ENCODE measurements at regions not wholly inside any gene's neighbourhood (a gene's known extent, or its start where the extent isn't known, plus 50 kb on each side); places are given as distances from the start of the nearest gene placed in this dataset.

DNA sequence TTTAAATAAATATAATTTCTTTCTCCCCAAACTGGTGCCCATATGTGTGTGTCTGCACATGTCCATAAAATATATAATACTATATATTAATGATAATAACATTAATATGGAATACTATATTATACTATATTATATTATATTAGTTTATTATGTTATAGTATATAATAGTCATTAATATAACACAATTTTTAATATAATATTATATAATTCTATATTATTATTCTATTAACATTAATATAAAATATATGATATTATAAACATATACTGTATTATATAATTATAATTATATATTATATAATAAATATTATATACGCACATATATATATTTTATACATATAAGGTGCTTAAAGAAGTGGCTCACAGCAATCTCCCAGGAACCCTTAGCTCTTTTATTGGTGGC lies 513.0 kb upstream of the CDH11 start:
- H3K27me3 ChIP-seq (ENCODE audit: control insufficient read depth, insufficient read depth, low read length) = no peaks in the 10 kb centered on the region
- H3K4me1 ChIP-seq (ENCODE audit: control insufficient read depth, insufficient read depth, low read length) = no peaks in the 10 kb centered on the region
- H3K4me3 ChIP-seq (ENCODE audit: low read length) = no peak overlapping the region
- H3K36me3 ChIP-seq (ENCODE audit: control insufficient read depth, insufficient read depth, low read length) = no peaks in the 10 kb centered on the region
- no CpG with 5 or more reads among the region's 1 CpG for WGBS (ENCODE audit: insufficient coverage, insufficient read length)
- no peak overlapping the region for H3K27ac ChIP-seq (ENCODE audit: low read length)
- H3K9me3 ChIP-seq (ENCODE audit: control insufficient read depth, insufficient read depth, low read length) = no peaks in the 10 kb centered on the region
- no peak for DNase-seq (ENCODE audit: low read depth, low spot score)

DNA sequence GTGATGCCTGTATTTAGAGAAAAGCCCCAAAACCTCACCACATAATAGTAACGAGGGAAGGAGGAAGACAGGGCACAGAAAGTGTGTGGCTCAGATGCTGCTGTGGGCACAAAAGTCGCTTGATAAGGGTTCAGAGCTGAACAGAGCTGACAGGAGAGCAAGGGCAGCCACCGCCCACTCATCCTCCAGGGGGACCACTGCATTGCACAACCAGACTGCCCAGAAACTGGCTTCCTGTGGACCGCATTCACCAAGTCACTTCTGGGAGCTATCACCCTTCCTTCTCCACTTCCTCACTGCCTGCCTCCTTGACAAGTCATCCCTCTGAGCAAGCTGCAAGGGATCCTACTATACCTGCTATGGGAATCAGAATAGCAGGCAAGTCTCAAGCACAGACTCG lies 512.4 kb upstream of the CDH11 start:
- no CpG with 5 or more reads among the region's 5 CpGs for WGBS (ENCODE audit: insufficient coverage, insufficient read length)
- Histone ChIP-seq H3K4me1 (ENCODE audit: control insufficient read depth, insufficient read depth, low read length) (no peaks in the 10 kb centered on the region), H3K4me3 (ENCODE audit: low read length) (no peak overlapping the region), H3K27me3 (ENCODE audit: control insufficient read depth, insufficient read depth, low read length) (no peaks in the 10 kb centered on the region), H3K27ac (ENCODE audit: low read length) (no peak overlapping the region), H3K9me3 (ENCODE audit: control insufficient read depth, insufficient read depth, low read length) (no peaks in the 10 kb centered on the region), H3K36me3 (ENCODE audit: control insufficient read depth, insufficient read depth, low read length) (no peaks in the 10 kb centered on the region)
- DNase-seq (ENCODE audit: low read depth, low spot score) = no peak

DNA sequence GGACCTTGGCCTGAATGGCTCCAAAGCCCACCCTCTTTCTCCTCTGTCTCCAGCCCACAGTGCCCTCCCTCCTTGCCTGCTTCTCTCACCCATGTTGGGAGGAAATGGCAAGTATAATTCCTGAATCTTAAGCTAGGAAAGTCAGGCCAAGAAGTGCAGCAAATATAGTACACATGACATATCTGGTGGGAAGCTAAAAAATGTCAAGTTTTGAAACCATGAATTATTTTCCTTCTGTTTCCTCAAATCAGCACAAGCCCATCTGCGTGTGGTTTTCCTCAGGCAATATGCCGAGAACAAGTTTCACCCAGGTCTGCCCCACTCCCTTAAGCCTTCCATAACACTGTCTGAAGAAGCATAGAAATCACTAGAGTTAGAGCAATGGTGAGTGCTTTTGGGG lies 502.8 kb upstream of the CDH11 start:
- Histone ChIP-seq H3K9me3 (ENCODE audit: control insufficient read depth, insufficient read depth, low read length) (no peaks in the 10 kb centered on the region), H3K36me3 (ENCODE audit: control insufficient read depth, insufficient read depth, low read length) (no peaks in the 10 kb centered on the region), H3K4me1 (ENCODE audit: control insufficient read depth, insufficient read depth, low read length) (no peaks in the 10 kb centered on the region), H3K4me3 (ENCODE audit: low read length) (no peak overlapping the region), H3K27ac (ENCODE audit: low read length) (no peak overlapping the region), H3K27me3 (ENCODE audit: control insufficient read depth, insufficient read depth, low read length) (no peaks in the 10 kb centered on the region)
- WGBS (ENCODE audit: insufficient coverage, insufficient read length) = no CpG with 5 or more reads among the region's 2 CpGs
- no peak for DNase-seq (ENCODE audit: low read depth, low spot score)

DNA sequence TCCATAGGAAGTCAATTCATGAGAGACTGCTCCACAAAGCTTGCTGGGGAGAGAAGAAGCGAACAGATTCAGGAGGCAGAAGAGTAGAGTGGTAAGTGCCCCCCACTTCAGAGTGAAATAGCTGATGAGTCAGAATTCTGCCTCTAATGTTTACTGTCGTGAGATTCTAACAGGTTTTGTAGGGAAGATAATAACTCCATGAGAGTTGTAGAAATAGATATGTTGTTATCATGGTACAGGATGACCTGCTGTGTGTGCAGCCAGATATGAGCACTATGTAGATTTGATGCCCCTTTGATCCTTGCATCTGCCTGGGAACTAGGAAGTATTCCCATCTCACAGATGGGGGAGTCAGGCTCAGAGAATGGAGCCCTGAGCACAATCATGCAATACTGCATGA lies 502.4 kb upstream of the CDH11 start:
- H3K9me3 ChIP-seq (ENCODE audit: control insufficient read depth, insufficient read depth, low read length) = no peaks in the 10 kb centered on the region
- H3K4me1 ChIP-seq (ENCODE audit: control insufficient read depth, insufficient read depth, low read length) = no peaks in the 10 kb centered on the region
- no peak overlapping the region for H3K4me3 ChIP-seq (ENCODE audit: low read length)
- H3K36me3 ChIP-seq (ENCODE audit: control insufficient read depth, insufficient read depth, low read length) = no peaks in the 10 kb centered on the region
- H3K27me3 ChIP-seq (ENCODE audit: control insufficient read depth, insufficient read depth, low read length) = no peaks in the 10 kb centered on the region
- no CpG with 5 or more reads among the region's 2 CpGs for WGBS (ENCODE audit: insufficient coverage, insufficient read length)
- H3K27ac ChIP-seq (ENCODE audit: low read length) = no peak overlapping the region
- no peak for DNase-seq (ENCODE audit: low read depth, low spot score)

DNA sequence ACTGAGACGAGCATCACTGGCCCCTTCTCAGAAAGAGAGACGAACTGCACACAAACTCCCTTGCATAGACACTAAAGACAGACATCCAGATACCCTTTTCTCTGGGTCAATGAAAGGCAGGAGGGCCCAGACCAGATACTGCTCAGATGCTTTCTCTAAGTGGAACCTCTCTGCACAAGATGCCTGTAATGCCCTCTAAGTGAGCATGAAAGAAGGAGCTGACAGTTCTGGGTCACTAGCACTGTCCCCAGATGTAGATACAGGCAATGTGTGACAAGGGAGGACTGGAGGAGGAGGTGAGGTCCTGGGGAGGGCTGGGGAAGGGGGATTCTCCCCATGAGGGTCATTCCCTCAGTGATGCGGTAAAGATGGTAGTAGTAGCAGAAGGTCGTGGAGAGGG lies 501.0 kb upstream of the CDH11 start:
- H3K4me1 ChIP-seq (ENCODE audit: control insufficient read depth, insufficient read depth, low read length) = no peaks in the 10 kb centered on the region
- no peaks in the 10 kb centered on the region for H3K27me3 ChIP-seq (ENCODE audit: control insufficient read depth, insufficient read depth, low read length)
- no CpG with 5 or more reads among the region's 4 CpGs for WGBS (ENCODE audit: insufficient coverage, insufficient read length)
- no peaks in the 10 kb centered on the region for H3K9me3 ChIP-seq (ENCODE audit: control insufficient read depth, insufficient read depth, low read length)
- H3K27ac ChIP-seq (ENCODE audit: low read length) = no peak overlapping the region
- no peak for DNase-seq (ENCODE audit: low read depth, low spot score)
- H3K4me3 ChIP-seq (ENCODE audit: low read length) = no peak overlapping the region
- H3K36me3 ChIP-seq (ENCODE audit: control insufficient read depth, insufficient read depth, low read length) = no peaks in the 10 kb centered on the region

DNA sequence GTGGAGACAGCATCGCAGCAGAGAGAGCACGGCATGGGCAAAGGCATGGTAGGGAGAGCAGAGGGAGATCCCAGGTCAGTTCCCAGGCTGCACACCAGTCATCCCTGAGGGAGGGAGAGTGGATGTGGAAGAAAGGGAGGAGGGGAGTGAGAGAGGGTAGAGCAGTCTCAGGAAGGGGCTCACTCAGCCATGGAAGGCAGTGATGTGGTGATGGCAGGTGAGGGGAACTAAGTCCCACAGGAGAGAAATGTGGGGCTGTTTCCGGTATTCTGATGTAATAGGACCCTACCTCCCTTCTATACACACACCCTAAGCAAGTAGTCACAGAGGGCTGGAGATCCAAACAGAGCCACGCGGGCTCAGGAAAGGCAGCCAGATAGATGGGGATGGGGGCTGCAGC lies 500.3 kb upstream of the CDH11 start:
- H3K27me3 ChIP-seq (ENCODE audit: control insufficient read depth, insufficient read depth, low read length) = no peaks in the 10 kb centered on the region
- no peak overlapping the region for H3K4me3 ChIP-seq (ENCODE audit: low read length)
- no peaks in the 10 kb centered on the region for H3K4me1 ChIP-seq (ENCODE audit: control insufficient read depth, insufficient read depth, low read length)
- H3K27ac ChIP-seq (ENCODE audit: low read length) = no peak overlapping the region
- WGBS (ENCODE audit: insufficient coverage, insufficient read length) = no CpG with 5 or more reads among the region's 5 CpGs
- no peaks in the 10 kb centered on the region for H3K9me3 ChIP-seq (ENCODE audit: control insufficient read depth, insufficient read depth, low read length)
- H3K36me3 ChIP-seq (ENCODE audit: control insufficient read depth, insufficient read depth, low read length) = no peaks in the 10 kb centered on the region
- no peak for DNase-seq (ENCODE audit: low read depth, low spot score)

DNA sequence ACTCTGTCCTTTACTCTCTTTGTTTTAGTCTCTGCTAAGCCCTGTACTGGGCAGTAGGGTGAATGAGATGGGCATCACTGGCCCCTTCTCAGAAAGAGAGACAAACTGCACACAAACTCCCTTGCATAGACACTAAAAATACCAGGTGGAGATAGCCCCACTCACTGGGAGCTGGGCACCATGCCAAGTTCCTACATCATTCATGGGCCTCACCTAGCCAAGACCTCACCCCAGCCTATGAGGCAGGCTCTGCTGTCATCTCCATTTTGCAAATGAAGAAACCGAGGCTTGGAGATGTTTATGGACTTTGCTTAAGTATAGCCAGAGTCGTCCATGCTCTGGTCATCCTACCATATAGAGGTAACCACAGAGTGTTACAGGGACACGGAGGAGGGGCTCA lies 499.8 kb upstream of the CDH11 start:
- Histone ChIP-seq H3K36me3 (ENCODE audit: control insufficient read depth, insufficient read depth, low read length) (no peaks in the 10 kb centered on the region), H3K27me3 (ENCODE audit: control insufficient read depth, insufficient read depth, low read length) (no peaks in the 10 kb centered on the region), H3K9me3 (ENCODE audit: control insufficient read depth, insufficient read depth, low read length) (no peaks in the 10 kb centered on the region), H3K4me1 (ENCODE audit: control insufficient read depth, insufficient read depth, low read length) (no peaks in the 10 kb centered on the region), H3K27ac (ENCODE audit: low read length) (no peak overlapping the region), H3K4me3 (ENCODE audit: low read length) (no peak overlapping the region)
- no peak for DNase-seq (ENCODE audit: low read depth, low spot score)
- WGBS (ENCODE audit: insufficient coverage, insufficient read length) = no CpG with 5 or more reads among the region's 3 CpGs

DNA sequence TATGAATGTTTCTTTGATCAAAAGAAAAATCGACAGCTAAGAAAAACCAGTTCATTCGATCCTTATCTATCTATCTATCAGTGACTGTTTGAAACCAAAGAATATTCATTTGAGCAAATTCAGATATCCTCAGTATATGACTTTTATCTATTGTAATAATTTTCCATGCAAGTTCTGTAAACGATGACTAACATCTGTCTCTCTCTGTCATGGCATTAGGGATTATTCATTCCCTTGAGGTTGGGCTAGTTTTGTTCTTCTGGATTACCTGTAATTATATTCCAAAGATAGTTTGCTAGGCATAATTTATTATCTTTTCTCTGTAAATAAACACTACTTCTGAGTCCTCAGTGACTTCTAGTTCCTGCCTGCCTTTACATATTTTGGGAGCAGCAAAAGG lies 497.7 kb upstream of the CDH11 start:
- DNase-seq (ENCODE audit: low read depth, low spot score) = no peak
- Histone ChIP-seq H3K4me3 (ENCODE audit: low read length) (no peak overlapping the region), H3K27ac (ENCODE audit: low read length) (no peak overlapping the region), H3K36me3 (ENCODE audit: control insufficient read depth, insufficient read depth, low read length) (no peaks in the 10 kb centered on the region), H3K27me3 (ENCODE audit: control insufficient read depth, insufficient read depth, low read length) (no peaks in the 10 kb centered on the region), H3K9me3 (ENCODE audit: control insufficient read depth, insufficient read depth, low read length) (no peaks in the 10 kb centered on the region), H3K4me1 (ENCODE audit: control insufficient read depth, insufficient read depth, low read length) (no peaks in the 10 kb centered on the region)
- no CpG with 5 or more reads among the region's 3 CpGs for WGBS (ENCODE audit: insufficient coverage, insufficient read length)

DNA sequence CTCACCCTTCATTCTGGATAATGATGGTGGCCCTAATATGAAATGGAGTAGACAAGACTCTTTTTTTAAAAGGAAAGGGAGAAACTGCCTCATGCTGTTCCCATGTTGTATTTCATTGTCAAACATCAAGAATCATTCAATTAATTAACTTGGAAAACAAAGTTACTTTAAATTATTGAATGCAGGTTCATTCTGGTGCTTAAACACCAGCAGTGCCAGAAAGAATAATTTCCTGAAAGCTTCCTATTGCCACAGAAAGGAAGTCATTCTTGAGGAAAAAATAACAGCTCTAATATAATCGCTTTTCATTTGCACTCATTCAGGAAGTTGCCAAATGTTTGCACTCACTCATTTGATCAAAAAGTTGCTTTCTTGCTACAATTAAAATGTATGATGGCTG lies 497.1 kb upstream of the CDH11 start:
- H3K36me3 ChIP-seq (ENCODE audit: control insufficient read depth, insufficient read depth, low read length) = no peaks in the 10 kb centered on the region
- H3K4me1 ChIP-seq (ENCODE audit: control insufficient read depth, insufficient read depth, low read length) = no peaks in the 10 kb centered on the region
- no peak overlapping the region for H3K4me3 ChIP-seq (ENCODE audit: low read length)
- no peak for DNase-seq (ENCODE audit: low read depth, low spot score)
- H3K27me3 ChIP-seq (ENCODE audit: control insufficient read depth, insufficient read depth, low read length) = no peaks in the 10 kb centered on the region
- no peak overlapping the region for H3K27ac ChIP-seq (ENCODE audit: low read length)
- H3K9me3 ChIP-seq (ENCODE audit: control insufficient read depth, insufficient read depth, low read length) = no peaks in the 10 kb centered on the region
- no CpG with 5 or more reads among the region's 1 CpG for WGBS (ENCODE audit: insufficient coverage, insufficient read length)

DNA sequence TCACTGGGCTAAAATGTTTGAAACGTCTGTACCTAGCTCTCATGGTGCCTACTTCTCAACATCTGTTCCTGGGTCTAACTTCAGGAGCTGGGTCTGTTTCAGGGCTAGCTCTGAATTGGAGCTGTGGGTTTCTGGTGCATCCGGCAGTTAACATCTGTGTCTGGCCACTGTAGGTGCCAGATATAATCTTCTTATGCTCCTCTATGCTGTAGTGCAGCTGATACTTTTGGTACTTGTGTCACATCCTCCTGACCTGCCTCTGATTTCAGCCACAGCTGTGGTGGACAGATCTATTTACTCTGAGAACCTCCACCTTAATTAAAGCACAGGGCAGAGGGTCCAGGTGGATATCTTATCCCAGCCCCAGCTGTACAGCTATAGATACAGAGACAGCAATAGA lies 496.5 kb upstream of the CDH11 start:
- Histone ChIP-seq H3K27ac (ENCODE audit: low read length) (no peak overlapping the region), H3K4me1 (ENCODE audit: control insufficient read depth, insufficient read depth, low read length) (no peaks in the 10 kb centered on the region), H3K4me3 (ENCODE audit: low read length) (no peak overlapping the region), H3K27me3 (ENCODE audit: control insufficient read depth, insufficient read depth, low read length) (no peaks in the 10 kb centered on the region), H3K9me3 (ENCODE audit: control insufficient read depth, insufficient read depth, low read length) (no peaks in the 10 kb centered on the region), H3K36me3 (ENCODE audit: control insufficient read depth, insufficient read depth, low read length) (no peaks in the 10 kb centered on the region)
- no CpG with 5 or more reads among the region's 2 CpGs for WGBS (ENCODE audit: insufficient coverage, insufficient read length)
- no peak for DNase-seq (ENCODE audit: low read depth, low spot score)

DNA sequence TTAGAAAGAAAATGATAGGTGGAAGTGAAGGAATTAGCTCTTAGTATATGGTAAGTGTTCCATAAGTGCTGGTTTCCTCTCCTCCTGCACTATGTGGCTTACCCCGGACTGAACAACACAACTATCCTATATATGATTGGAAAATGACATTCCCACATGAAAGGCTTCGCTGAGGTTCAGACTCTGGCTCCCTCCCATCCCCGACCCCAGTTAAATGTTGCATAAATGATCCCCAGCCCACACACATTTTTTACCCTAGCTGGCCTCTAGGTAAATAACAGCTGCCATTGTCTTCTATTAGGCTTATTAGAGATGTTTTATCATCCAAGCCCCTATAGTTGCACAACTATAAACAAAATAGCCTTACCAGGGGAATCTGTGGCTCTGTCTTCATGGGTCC lies 495.6 kb upstream of the CDH11 start:
- no peak overlapping the region for H3K27ac ChIP-seq (ENCODE audit: low read length)
- no peak overlapping the region for H3K4me3 ChIP-seq (ENCODE audit: low read length)
- DNase-seq (ENCODE audit: low read depth, low spot score) = no peak
- no peaks in the 10 kb centered on the region for H3K27me3 ChIP-seq (ENCODE audit: control insufficient read depth, insufficient read depth, low read length)
- no peaks in the 10 kb centered on the region for H3K9me3 ChIP-seq (ENCODE audit: control insufficient read depth, insufficient read depth, low read length)
- H3K36me3 ChIP-seq (ENCODE audit: control insufficient read depth, insufficient read depth, low read length) = no peaks in the 10 kb centered on the region
- H3K4me1 ChIP-seq (ENCODE audit: control insufficient read depth, insufficient read depth, low read length) = no peaks in the 10 kb centered on the region
- no CpG with 5 or more reads among the region's 3 CpGs for WGBS (ENCODE audit: insufficient coverage, insufficient read length)
